ENCODE measurements at regions not wholly inside any gene's neighbourhood (a gene's known extent, or its start where the extent isn't known, plus 50 kb on each side); places are given as distances from the start of the nearest gene placed in this dataset.

DNA sequence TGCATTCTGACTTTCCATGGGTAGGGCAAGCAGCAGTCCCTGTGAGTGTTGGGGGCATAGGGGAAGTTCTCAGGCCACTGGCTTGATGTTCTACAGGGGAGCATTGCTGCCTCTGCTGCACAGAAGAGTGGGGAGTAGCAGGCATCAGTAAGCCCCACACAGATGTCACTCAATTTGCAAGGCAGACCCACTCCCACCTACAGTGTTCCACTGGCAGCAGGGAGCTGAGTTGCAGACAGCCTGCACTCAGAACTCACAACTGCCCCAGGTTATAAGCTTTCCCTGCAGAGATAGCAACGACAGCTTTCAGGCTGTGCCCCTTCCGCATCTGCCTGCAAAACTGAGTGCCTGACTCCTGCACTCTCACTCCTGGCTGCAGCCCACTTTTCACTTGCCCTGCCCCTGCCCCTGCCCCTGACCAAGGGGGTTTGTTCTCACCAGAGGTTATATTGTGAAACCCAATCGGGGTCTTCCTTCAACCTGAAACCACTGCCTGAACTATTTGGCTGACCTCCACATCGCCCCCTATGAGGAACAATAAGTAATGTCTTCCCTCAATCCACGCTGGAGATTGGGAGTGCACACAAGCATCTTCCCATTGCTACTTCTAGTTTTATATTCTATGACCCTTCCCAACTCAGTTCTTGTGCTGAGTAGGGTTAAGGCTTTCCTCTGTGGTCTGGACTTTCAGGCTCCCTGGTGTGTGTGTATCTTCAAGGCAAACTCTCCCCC is 227.4 kb upstream of the CXorf51B start:
- H3K36me3 ChIP-seq (ENCODE audit: control insufficient read depth in 2 of 2, insufficient read depth in 1 of 2, low read length in 2 of 2) = no peaks in the 10 kb centered on the region
- H3K4me3 ChIP-seq (ENCODE audit: low read depth, low read length) = no peak overlapping the region
- ChIA-PET CTCF (no interaction called here), POLR2A (no interaction called here)
- no peak overlapping the region for H3K27ac ChIP-seq (ENCODE audit: extremely low read depth, low read depth, low read length)
- no peaks in the 10 kb centered on the region; the same call in 1 of the 2 replicates for H3K9me3 ChIP-seq (ENCODE audit: control insufficient read depth, insufficient read depth, low read depth, low read length)
- TF ChIP-seq ZNF510 (tag by site-specific recombination; IDR thresholded peaks at IDR 0.05; ENCODE audit: insufficient replicate concordance) (no peak), WT1 (tag by site-specific recombination; IDR thresholded peaks at IDR 0.05) (no peak), MEIS1 (CRISPR knock-in tag; IDR thresholded peaks at IDR 0.05; ENCODE audit: borderline replicate concordance) (no peak), SCRT1 (tag by site-specific recombination; IDR thresholded peaks at IDR 0.05; ENCODE audit: borderline replicate concordance) (no peak), ZNF561 (tag by site-specific recombination; IDR thresholded peaks at IDR 0.05; ENCODE audit: borderline replicate concordance) (no peak), SCRT2 (tag by site-specific recombination; IDR thresholded peaks at IDR 0.05) (no peak), ZNF354C (tag by site-specific recombination; IDR thresholded peaks at IDR 0.05; ENCODE audit: borderline replicate concordance, low read depth) (no peak), ZNF132 (tag by site-specific recombination; IDR thresholded peaks at IDR 0.05; ENCODE audit: borderline replicate concordance) (no peak), GLIS2 (tag by site-specific recombination; IDR thresholded peaks at IDR 0.05) (no peak), ZNF768 (tag by site-specific recombination; IDR thresholded peaks at IDR 0.05) (no peak), ZNF600 (tag by site-specific recombination; IDR thresholded peaks at IDR 0.05) (no peak), YY1 (tag by site-specific recombination; IDR thresholded peaks at IDR 0.05) (no peak), ZBTB21 (tag by site-specific recombination; IDR thresholded peaks at IDR 0.05) (no peak), ZNF146 (tag by site-specific recombination; IDR thresholded peaks at IDR 0.05) (no peak)
- TF ChIP-seq, protein P1, sequence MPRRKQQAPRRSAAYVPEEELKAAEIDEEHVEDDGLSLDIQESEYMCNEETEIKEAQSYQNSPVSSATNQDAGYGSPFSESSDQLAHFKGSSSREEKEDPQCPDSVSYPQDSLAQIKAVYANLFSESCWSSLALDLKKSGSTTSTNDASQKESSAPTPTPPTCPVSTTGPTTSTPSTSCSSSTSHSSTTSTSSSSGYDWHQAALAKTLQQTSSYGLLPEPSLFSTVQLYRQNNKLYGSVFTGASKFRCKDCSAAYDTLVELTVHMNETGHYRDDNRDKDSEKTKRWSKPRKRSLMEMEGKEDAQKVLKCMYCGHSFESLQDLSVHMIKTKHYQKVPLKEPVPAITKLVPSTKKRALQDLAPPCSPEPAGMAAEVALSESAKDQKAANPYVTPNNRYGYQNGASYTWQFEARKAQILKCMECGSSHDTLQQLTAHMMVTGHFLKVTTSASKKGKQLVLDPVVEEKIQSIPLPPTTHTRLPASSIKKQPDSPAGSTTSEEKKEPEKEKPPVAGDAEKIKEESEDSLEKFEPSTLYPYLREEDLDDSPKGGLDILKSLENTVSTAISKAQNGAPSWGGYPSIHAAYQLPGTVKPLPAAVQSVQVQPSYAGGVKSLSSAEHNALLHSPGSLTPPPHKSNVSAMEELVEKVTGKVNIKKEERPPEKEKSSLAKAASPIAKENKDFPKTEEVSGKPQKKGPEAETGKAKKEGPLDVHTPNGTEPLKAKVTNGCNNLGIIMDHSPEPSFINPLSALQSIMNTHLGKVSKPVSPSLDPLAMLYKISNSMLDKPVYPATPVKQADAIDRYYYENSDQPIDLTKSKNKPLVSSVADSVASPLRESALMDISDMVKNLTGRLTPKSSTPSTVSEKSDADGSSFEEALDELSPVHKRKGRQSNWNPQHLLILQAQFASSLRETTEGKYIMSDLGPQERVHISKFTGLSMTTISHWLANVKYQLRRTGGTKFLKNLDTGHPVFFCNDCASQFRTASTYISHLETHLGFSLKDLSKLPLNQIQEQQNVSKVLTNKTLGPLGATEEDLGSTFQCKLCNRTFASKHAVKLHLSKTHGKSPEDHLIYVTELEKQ (tag by site-specific recombination; IDR thresholded peaks at IDR 0.05; ENCODE audit: borderline replicate concordance) = no peak
- TF ChIP-seq, protein P2, sequence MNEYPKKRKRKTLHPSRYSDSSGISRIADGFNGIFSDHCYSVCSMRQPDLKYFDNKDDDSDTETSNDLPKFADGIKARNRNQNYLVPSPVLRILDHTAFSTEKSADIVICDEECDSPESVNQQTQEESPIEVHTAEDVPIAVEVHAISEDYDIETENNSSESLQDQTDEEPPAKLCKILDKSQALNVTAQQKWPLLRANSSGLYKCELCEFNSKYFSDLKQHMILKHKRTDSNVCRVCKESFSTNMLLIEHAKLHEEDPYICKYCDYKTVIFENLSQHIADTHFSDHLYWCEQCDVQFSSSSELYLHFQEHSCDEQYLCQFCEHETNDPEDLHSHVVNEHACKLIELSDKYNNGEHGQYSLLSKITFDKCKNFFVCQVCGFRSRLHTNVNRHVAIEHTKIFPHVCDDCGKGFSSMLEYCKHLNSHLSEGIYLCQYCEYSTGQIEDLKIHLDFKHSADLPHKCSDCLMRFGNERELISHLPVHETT (tag by site-specific recombination; IDR thresholded peaks at IDR 0.05) = no peak
- TF ChIP-seq, protein P3, sequence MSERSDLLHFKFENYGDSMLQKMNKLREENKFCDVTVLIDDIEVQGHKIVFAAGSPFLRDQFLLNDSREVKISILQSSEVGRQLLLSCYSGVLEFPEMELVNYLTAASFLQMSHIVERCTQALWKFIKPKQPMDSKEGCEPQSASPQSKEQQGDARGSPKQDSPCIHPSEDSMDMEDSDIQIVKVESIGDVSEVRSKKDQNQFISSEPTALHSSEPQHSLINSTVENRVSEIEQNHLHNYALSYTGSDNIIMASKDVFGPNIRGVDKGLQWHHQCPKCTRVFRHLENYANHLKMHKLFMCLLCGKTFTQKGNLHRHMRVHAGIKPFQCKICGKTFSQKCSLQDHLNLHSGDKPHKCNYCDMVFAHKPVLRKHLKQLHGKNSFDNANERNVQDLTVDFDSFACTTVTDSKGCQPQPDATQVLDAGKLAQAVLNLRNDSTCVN (tag by site-specific recombination; optimal IDR thresholded peaks at IDR 0.05) = no peak
- no peaks in the 10 kb centered on the region for H3K4me1 ChIP-seq (ENCODE audit: control insufficient read depth, insufficient read depth, low read length)

GRCh38 chrX:146602246-146602645 is 207.3 kb upstream of the CXorf51B start:
- POLR2A ChIA-PET = no interaction called here
- CTCF ChIA-PET = no interaction called here
- Histone ChIP-seq H3K4me3 (ENCODE audit: low read depth, low read length) (no peak overlapping the region), H3K4me1 (ENCODE audit: control insufficient read depth, insufficient read depth, low read length) (no peaks in the 10 kb centered on the region), H3K27ac (ENCODE audit: extremely low read depth, low read depth, low read length) (no peak overlapping the region), H3K36me3 (ENCODE audit: control insufficient read depth in 2 of 2, insufficient read depth in 1 of 2, low read length in 2 of 2) (no peaks in the 10 kb centered on the region), H3K9me3 (ENCODE audit: control insufficient read depth, insufficient read depth, low read depth, low read length) (no peaks in the 10 kb centered on the region; the same call in 1 of the 2 replicates)
- no peak for TF ChIP-seq ZNF239 (tag by site-specific recombination; IDR thresholded peaks at IDR 0.05)
- no peak for TF ChIP-seq ZNF624 (tag by site-specific recombination; IDR thresholded peaks at IDR 0.05)
- TF ChIP-seq OVOL3 (tag by site-specific recombination; IDR thresholded peaks at IDR 0.05) = no peak
- TF ChIP-seq YY1 (tag by site-specific recombination; IDR thresholded peaks at IDR 0.05) = no peak
- no peak for TF ChIP-seq PRDM2 (tag by site-specific recombination; IDR thresholded peaks at IDR 0.05; ENCODE audit: borderline replicate concordance)
- no peak for TF ChIP-seq ZNF211 (tag by site-specific recombination; IDR thresholded peaks at IDR 0.05; ENCODE audit: low read depth)
- TF ChIP-seq ZNF48 (tag by site-specific recombination; IDR thresholded peaks at IDR 0.05) = no peak
- no peak for TF ChIP-seq GLI4 (tag by site-specific recombination; IDR thresholded peaks at IDR 0.05)
